Keratinocyte (primary cell): ENCODE measurements at regions not wholly inside any gene's neighbourhood (a gene's known extent, or its start where the extent isn't known, plus 50 kb on each side); places are given as distances from the start of the nearest gene placed in this dataset.

Experiments
- CTCF ChIP-seq, 3 experiments: IDR thresholded peaks in 1 of 3; conservative IDR thresholded peaks in 1 of 3; optimal IDR thresholded peaks in 1 of 3; 2 replicates in 2 of 3; 3 replicates in 1 of 3; pipeline versions ENCODE3 to v1.5.1; 2011; ENCODE audit warnings: low read length in 3 of 3, mild to moderate bottlenecking in 3 of 3, moderate library complexity in 2 of 3, control low read depth in 1 of 3, inconsistent platforms in 1 of 3; ENCODE audit not compliant: insufficient read depth in 2 of 3; ENCODE audit errors: extremely low read depth in 1 of 3
- EZH2 ChIP-seq: IDR thresholded peaks from one replicate; pipeline ENCODE4 v1.6.1; 2012; ENCODE audit warnings: inconsistent platforms, mild to moderate bottlenecking, low read length, moderate library complexity

- TF ChIP-seq CTCF (optimal IDR thresholded peaks at IDR 0.05 in 1 of 3, IDR thresholded peaks at IDR 0.05 in 1 of 3, conservative IDR thresholded peaks at IDR 0.05 in 1 of 3; ENCODE audit: extremely low read depth in 1 of 3, insufficient read depth in 2 of 3, low read length in 3 of 3) (no peak), EZH2 (no peak)
Observed at GRCh38 chr11:128036556-128037093, 550.7 kb downstream of the ETS1 start.
